NCI-H526 (cell line): ENCODE measurements at regions not wholly inside any gene's neighbourhood (a gene's known extent, or its start where the extent isn't known, plus 50 kb on each side); places are given as distances from the start of the nearest gene placed in this dataset.
"Not testable (repeated sequence)": the region's sequence is repeated elsewhere in the genome, so short reads cannot be mapped to it uniquely, and the experiment has no call there.

Source experiments
- DNase-seq, 2 experiments: peaks; one replicate each; lab custom pipeline; 2025; lab: John Stamatoyannopoulos, UW

DNA sequence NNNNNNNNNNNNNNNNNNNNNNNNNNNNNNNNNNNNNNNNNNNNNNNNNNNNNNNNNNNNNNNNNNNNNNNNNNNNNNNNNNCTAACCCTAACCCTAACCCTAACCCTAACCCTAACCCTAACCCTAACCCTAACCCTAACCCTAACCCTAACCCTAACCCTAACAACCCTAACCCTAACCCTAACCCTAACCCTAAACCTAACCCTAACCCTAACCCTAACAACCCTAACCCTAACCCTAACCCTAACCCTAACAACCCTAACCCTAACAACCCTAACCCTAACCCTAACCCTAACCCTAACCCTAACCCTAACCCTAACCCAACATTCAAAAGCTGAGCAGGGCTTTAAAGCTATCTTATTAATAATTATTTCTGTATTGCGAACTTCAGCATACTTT is 182.5 kb upstream of the FAM20C start:
- not testable (repeated sequence) for DNase-seq

DNA sequence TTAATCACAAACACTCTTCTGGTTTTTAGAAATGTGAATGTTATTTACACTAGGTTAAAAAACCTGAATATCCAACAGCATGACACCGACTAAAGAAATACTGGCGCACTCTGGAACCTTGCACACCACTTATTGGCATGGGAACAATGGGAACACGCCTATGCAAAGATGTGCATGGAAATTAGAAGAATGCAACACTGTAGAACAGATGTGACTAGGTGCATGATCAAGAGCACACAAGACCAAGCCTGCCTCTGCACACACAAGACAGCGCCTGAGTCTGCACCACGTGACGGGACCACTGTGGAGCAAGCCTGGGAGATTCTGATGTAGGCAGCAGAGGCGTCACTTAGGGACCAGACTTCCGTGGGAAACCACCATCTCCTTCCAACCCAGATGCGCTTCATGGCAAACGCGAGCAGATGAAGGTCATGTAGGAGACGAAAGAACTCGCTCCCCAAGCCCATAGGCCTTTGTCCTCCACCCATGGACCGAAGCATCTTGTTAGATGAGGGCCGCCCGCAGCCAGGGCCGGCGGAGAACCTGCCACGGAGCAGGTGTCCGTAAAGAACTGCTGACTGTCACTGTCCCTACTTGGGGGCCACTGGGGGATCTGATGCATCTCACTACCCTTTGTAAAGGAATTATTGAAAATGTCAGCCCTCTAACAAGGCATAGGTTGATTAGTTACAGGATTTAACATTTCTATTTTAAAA is 159.6 kb upstream of the FAM20C start:
- DNase-seq: not testable (repeated sequence)

DNA sequence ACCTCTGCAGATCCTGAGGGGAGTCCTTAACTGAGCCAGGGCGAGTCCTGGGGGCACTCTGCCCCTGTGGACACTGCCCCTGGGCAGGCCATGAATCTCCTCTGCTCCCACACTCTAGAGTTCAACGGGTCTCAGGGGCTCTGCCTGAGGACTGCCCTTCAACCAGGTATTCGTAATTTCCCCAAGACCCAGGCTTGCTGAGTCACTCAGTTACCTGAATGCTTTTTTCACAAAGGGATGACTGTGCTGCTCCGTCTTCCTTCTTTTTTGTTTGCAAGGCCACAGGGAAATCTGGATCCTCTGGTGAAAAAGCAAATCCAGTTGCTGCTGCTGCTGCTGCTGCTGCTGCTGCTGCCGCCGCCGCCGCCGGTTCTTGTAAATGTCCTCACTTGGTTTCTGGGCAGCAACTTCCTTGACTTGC is 157.2 kb upstream of the FAM20C start:
- DNase-seq: not testable (repeated sequence)

DNA sequence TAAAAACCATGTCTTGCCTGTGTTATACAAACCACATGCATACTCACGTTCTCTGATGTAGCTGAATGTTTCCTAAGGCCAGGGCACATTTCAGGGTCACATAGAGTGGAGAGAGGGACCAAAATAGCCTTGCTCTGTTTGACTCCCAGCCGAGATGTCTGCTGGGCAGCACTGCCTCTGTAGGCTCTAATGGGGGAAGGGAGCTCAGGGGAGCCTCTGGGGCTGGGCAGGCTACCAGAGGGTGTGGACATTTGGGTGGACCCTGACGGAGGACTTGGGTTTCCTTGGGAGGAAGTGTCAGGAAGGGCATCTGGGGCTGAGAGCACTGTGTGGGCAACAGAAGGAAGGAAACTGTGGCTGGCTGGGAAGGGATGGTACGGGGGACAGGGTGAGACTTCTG is 155.8 kb upstream of the FAM20C start:
- DNase-seq: not testable (repeated sequence)

DNA sequence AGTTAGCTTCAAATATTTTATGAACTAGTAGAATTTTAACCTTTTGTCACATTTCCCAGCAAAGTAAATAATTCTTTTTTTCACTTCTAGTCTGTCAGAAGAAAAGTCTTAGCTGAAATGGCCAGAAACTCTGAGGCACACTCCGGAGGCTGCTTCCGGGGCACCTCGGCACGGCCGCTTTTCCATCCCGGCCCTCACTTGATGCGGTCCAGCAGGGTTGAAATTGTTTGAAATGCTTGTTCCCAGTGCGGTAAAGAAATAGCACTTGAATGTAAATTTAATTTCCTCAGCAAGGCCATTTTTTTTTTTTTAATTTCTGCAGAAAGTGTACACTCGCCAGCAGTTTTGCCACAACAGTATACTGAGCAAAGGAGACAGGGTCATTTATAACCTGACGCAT is 154.7 kb upstream of the FAM20C start:
- DNase-seq: not testable (repeated sequence)

DNA sequence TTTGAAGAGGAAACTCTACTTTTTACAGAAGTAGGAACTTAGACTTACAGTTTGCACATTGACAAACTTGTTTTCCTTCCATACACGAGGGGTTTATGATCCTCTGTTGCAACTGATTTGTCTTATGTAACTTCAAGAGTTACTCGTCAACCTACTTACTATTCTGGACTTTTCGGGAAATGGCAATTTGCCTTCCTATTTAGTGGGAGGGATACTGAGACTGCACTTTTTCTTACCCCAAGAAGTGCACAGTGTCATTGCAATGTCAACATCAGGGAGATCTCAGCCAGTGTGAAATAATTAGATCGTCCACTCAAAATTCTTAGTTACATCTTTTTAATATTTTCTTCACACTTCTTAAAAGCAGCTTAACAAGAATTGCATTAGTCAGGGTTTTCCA is 153.9 kb upstream of the FAM20C start:
- DNase-seq: not testable (repeated sequence)

DNA sequence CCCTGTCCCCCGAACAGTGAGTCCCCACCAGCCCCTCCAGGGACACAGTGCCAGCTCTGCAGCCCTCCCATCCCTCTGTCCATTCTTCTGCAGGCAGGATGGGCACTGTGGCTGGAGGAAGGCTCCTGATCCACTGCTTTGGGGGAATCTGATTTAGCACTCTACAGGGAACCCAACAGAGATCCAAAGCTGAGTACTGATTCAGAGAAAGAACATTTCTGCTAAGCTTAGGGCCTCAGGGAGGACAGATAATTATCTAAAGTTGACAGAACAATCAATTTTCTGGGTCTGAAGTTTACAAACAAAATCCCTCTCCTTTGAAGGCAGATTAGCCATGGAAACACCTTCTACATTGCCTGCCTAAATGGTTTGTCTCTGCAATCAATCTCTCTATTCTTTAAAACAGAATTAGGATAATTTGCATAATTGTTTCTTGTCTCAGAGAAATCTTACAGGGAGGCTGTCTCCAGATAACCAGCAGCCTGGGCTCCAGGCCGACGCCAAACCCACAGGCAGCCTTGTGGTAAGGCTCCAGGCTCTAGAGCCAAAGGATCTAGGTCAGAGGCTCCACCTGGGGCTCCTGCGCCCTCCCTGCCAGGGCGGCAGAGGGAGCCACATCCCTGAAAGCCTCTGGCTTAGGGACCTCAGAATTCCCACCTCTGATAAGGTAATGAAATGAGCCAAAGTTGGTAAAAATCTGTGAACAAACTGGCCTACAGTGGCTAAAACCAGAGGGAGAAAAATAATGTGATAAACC is 152.2 kb upstream of the FAM20C start:
- DNase-seq: not testable (repeated sequence)

DNA sequence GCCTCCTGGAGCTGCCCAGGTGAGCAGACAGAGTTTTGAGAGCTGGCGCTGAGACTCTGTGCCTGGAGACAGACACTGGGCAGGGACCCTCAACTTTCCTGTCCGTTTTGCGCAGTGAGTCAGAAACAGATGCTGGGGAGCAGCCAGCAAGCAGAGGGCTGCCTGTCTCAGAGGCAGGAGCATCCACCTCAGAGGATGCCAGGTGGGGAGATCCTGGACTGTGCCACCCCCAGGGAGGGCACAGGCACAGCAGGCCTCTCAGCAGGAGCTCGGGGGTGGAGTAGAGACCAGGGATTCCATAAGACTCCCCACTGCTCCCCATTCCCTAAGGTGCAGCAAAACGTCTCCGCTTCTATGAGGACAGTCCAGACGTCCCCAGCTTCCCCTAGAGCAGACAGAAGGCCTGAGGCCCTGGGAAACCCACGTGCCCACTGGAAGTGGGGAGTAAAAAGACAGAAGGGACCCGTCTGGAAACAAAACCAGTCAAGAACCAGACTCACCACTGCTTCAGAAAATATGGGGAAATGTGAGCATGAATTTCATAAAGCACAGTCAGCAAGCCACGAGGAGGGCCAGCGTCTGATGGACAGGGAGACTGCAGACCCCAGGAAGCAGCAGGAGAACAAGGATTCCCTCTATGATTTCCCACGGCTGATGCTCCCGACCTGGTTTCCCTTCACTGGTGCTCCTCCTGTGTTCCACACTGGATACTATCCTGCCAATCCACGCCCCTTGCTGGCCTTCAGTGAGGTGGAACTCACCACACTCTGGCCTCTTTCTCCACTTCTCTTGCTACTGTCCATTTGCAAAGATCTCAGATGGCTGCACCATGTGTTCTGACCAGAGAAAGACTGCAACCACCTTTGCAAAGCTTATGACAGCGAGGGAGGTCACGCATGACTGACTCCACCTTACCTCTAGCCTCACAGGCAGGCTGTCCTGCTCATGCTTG is 151.3 kb upstream of the FAM20C start:
- DNase-seq: no peak

DNA sequence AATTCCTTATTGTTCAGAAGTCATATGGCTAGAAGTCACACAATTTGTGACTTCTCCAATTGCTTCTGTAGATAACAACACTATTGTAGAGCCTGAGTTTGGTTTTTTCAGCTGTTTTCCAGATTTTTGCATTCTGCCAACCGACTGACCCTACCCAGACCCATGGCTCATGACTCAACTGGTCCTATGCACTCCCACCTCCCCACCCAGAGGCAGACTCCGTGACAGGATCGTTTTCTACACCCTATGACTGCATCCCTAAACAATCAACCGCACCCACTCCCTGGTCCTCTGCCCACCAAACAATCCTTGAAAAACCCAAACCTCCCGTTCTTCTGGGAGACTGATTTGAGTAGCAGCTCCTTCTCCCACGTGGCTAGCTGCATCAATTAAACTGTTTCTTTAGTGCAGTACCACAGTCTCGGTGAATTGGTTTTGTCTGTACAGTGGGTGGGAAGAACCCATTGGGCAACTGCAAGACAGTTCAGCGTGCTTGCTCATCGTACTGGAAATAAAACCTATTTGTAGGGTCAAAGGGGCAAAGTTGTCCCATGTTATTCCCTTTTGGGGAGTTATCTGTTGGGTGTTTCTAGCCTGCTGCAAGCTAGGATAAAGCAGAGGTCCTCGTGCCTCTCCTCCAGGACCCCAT is 150.3 kb upstream of the FAM20C start:
- no peak for DNase-seq

DNA sequence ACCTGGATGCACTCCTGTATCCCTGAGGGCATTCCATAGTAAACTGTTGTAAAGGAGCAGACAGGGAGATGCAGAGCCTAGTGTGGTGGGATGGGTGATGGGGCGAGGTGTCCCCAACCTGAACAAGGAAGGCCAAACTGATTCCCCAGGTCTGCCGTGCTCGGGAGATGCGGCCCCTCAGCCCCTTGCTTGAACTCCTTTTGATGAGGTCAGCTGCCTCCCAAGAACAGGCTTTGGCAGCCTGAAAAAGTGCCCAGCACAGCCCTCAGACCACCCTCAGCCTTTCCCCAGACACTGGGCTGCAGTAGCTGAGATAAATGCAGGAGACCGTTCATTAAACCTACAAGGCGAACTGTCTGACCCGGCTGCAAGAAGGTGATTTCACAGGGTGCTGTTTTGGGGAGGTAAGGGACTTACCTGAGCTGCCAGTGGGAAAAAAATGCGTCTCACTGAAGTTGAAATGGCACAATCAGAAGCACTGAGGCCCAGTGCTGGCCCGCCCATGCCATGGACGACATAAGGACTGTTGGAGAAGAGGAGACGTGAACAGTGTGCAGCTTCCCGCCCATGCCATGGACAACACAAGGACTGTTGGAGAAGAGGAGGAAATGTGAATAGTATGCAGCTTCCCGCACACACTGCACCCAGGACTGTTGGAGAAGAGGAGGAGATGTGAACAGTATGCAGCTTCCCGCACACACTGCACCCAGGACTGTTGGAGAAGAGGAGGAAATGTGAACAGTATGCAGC is 148.4 kb upstream of the FAM20C start:
- DNase-seq: no peak

DNA sequence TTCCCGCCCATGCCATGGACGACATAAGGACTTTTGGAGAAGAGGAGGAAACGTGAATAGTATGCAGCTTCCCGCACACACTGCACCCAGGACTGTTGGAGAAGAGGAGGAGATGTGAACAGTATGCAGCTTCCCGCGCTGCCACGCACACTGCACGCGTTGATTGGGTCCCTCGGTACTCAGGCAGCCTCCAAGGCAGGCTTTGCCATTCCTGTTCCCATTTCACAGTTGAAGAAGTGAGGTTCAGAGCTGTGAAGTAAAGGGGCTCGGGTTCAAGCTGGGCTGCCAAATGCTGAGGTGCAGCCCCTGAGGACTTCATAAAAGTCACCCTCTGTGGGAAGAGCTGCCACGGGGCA is 147.9 kb upstream of the FAM20C start:
- no peak for DNase-seq

DNA sequence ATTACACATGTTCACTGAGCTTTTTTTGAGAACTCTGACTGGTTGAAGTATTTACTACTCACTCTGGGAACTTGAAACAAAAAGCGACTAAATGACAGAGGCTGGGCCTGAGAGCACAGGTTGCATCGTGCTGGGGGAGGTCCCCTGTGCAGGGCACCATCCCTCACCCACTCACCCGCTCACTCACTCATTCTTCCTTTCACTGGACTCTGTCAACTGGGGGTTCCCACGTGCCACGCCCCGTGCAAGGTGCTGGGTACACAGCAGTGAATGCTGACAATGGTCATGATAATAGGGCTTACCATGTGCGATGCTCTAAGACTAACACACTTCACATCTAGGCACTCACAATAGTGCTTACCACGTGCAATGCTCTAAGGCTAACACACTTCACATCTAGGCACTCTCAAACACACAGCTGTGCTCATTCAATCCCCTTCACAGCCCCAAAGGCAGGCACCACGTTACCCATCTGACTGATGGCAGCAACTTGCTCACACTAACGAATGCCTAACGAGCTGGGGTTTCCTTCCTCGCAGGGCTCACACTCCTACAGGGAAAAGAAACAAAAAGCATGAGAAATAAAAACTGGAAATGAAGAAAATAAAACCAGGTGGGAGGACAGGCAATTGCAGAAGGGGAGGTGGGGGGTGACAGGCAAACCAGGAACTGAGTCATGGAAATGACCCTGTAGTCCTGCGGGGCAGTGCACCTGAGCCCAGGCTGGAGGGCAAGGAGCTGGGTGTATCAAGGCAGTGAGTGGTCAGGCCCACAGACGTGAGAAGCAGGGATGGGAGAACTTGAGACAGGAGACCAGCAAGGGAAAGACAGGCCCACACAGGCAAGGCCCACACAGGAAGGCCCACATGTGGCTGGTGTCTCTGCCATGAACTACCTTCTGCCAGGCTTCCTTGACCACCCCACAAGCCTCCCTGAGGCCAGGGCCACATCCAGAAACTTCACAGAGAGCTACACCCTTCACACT is 147.0 kb upstream of the FAM20C start:
- DNase-seq: no peak

DNA sequence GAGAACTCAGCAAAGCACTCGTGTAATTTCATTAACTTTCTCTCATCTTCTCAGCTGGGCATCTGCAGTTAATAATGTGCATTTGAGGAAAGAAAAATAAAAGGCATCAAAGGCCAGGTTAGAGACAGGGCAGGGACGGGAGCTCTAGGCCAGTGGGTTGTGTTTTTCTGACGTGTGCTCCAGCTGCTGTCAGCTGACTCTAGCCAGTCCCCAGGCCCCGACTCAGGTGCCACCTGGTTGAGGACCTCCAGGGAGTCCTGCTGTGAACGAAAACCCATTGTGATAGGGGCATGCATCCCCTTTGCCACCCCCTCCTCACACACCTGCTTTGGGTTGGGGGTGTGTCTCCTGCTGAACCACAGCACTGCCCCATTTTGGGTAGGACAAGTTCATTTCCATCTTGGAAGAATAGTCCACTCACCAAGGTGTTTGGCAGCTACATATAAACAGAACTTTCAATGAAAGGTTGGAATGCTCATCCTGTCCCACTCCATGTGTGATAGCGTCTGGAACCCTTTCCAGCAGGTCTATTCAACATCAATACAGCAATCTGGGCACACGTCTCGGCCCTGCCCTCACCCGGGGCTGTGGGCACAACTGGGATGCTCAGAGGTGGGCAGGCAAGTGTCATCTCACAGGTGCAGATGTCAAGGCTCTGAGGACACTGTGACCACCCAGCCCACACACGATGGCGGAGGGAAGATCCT is 146.1 kb upstream of the FAM20C start:
- DNase-seq: no peak

DNA sequence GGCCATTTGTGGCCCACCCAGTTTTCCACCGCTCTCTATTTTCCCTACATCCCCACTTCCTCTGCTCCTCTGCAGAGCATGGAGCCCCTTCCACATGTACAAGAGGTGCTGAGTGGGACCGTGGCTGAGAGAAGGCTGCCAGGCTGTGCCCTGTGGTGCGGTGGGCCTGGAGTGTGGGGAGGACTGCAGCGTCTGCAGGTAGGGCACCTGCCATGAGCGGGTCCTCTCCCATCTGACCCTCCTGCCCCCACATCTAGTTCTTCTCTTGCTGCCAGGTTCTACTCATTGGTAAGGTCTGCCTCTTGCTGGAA is 145.6 kb upstream of the FAM20C start:
- DNase-seq: no peak

DNA sequence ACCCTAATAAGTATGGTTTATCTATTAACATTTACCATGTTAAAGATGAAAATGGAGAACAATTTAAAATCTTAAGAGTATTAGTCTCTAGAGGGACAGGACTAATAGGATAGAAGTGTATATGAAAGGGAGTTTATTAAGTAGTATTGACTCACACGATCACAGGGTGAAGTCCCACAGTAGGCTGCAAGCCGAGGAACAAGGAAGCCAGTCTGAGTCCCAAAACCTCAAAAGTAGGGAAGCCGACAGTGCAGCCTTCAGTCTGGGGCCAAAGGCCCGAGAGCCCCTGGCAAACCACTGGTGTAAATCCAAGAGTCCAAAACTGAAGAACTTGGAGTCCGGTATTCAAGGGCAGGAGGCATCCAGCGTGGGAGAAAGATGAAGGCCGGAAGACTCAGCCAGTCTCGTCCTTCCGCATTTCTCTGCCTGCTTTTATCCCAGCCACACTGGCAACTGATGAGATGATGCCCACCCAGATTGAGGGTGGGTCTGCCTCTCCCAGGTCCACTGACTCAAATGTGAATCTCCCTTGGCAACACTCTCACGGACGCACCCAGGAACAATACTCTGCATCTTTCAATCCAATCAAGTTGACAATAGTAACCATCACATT is 140.8 kb upstream of the FAM20C start:
- no peak for DNase-seq

DNA sequence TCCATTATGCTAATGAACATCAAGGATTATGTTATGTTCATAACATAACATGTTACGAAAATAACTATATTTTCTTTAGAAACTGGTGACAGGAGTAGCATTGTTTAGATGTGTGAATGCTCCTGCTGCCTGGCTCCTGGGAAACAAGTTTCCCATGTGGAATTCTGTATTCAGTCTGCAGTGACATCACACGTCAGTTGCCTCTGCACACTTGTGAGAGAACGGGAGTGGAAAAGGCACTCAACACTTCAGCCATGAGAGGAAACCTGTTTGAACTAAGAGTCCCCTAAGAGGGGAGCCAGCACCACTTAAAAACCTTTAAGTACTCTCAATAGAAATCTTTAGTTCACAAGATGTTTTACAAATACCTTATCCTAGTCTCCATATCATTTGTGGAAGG is 140.3 kb upstream of the FAM20C start:
- DNase-seq: no peak

DNA sequence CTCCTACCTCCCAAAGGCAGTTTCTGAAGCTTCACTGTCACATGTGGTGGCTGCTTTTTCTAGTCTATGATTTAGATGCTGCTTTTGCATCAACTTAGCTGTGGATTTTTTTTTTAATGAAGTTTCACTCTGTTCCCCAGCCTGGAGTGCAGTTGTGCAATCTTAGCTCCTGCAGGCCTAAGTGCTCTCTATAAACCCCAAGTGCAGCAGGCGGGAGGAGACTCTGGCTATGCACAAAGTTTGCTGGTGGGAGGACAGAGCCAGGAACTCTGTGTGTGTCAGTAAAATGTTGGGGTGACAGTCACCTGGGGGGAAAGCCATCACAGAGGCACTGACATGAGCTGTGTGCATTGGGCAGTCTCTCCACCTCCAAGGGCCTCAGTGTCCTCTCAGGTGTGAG is 138.8 kb upstream of the FAM20C start:
- DNase-seq: no peak

DNA sequence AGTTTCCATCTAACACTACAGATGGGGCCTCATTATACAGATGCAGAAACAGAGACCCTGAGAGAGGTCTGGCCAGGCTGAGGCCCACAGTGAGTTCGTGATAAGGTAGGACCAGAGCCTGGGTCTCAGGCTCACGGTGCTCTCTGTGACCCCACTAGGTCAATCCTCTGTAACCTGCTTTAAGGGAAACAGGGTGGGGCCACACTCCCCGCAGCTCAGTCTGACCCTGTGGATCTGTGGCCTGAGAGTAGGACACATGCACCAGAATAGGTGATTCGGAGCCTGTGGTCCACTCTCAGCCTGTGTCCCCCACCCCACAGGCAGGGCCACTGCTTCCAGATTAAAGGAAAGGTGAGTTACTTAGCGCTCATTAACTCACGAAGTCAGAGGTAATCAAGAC is 137.8 kb upstream of the FAM20C start:
- no peak for DNase-seq

DNA sequence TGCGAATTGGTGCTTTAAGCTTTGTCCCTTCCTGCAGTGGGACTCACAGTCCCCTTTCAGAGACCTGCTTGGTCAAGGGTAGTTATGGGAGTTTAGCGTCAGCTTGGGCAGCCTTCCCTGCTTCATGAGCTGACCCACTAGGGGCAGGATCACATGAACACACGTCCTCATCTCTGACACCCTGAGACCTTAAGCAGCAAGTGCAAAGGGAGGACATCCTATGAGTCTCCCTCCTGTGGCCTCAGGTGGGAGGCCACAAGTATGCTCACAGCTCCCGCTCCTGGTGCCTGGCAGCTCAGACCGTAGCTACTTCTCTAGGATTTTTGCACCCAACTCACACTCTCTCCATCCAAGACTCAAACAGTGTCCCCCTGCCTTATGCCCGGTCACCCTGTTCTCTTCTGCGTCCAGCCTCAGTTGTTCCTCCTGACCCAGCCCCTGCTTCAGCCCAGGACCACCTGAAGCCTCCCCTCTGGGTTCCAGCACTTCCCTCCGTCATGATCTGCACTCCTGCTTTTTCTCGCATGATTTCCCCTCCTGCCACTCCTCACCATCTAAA is 136.6 kb upstream of the FAM20C start:
- no peak for DNase-seq
